Sigmoid colon (tissue), 6 donors: ENCODE measurements at regions not wholly inside any gene's neighbourhood (a gene's known extent, or its start where the extent isn't known, plus 50 kb on each side); places are given as distances from the start of the nearest gene placed in this dataset.
"Not testable (repeated sequence)": the region's sequence is repeated elsewhere in the genome, so short reads cannot be mapped to it uniquely, and the experiment has no call there.

Experiments
- DNase-seq: peaks from one replicate; pipeline ENCODE4 v3.0.0-alpha.2; 2019
- H3K27ac ChIP-seq, 4 donors: fragments of 200-600 bp; sonication (generic); one replicate each; pipeline ENCODE4 v1.5.1; 2016 to 2019; ENCODE audit warnings: mild to moderate bottlenecking in 1 of 4
- H3K27me3 ChIP-seq, 3 donors: fragments of 200-600 bp; sonication (generic); one replicate each; pipeline ENCODE4 v1.5.1; 2019; ENCODE audit warnings: mild to moderate bottlenecking in 1 of 3
- H3K36me3 ChIP-seq, 4 donors: fragments of 200-600 bp; sonication (generic); one replicate each; pipeline ENCODE4 v1.5.1; 2016 to 2019
- H3K4me1 ChIP-seq, 4 donors: fragments of 200-600 bp; sonication (generic); one replicate each; pipeline ENCODE4 v1.5.1; 2017 to 2019
- H3K4me3 ChIP-seq, 4 donors: fragments of 200-600 bp; sonication (generic); one replicate each; pipeline ENCODE4 v1.5.1; 2017 to 2019; ENCODE audit warnings: mild to moderate bottlenecking in 2 of 4, moderate library complexity in 1 of 4
- H3K9me3 ChIP-seq, 4 donors: fragments of 200-600 bp in 3 of 4; sonication (generic) in 3 of 4; one replicate each; pipeline versions ENCODE4 v1.5.1 to v1.6.1; 2013 to 2019
- CTCF ChIP-seq, 4 experiments: fragments of 450-650 bp in 3 of 4; fragments of 200-600 bp in 1 of 4; IDR thresholded peaks; one replicate each; pipeline ENCODE4 v1.5.1; 2016 to 2019; ENCODE audit warnings: antibody characterized with exemption in 4 of 4, mild to moderate bottlenecking in 3 of 4, moderate library complexity in 2 of 4
- EP300 ChIP-seq, 4 donors: sonication (generic); formaldehyde crosslinking; IDR thresholded peaks; one replicate each; pipeline ENCODE4 v1.6.1; 2017; ENCODE audit warnings: antibody characterized with exemption in 4 of 4
- POLR2A ChIP-seq, 2 donors: fragments of 450-650 bp; IDR thresholded peaks; one replicate each; pipeline ENCODE4 v1.6.1; 2016; ENCODE audit warnings: antibody characterized with exemption in 2 of 2, mild to moderate bottlenecking in 2 of 2, moderate library complexity in 2 of 2
- POLR2AphosphoS5 ChIP-seq, 4 donors: sonication (generic); formaldehyde crosslinking; IDR thresholded peaks; one replicate each; pipeline ENCODE4 v1.6.1; 2017; ENCODE audit warnings: antibody characterized with exemption in 4 of 4
- WGBS, 2 donors: extraction: QIAGEN DNeasy Blood & Tissue Kit; methylation state at CpG; one replicate each; pipeline ENCODE4 v1.1.7; 2013; 5-methylcytosine and 5-hydroxymethylcytosine counted together
- intact Hi-C: fragments of 100-400 bp; cut with DNase I; formaldehyde crosslinking; loops from one replicate; pipeline ENCODE4 v1.15.1; 2023
- donor health status: healthy with polysubstance abuse.
- donor health status: healthy.

- intact Hi-C loops: no loop called here
- no peak for DNase-seq
- Histone ChIP-seq H3K9me3 (peaks cover 0 to 5% (median 0%) of the 10 kb centered on the region in 4 donors), H3K4me3 (no peak overlapping the region), H3K27me3 (no peaks in the 10 kb centered on the region), H3K36me3 (no peaks in the 10 kb centered on the region), H3K27ac (no peak overlapping the region), H3K4me1 (no peaks in the 10 kb centered on the region)
- TF ChIP-seq POLR2AphosphoS5 (IDR thresholded peaks at IDR 0.05) (no peak), CTCF (IDR thresholded peaks at IDR 0.05) (no peak), EP300 (IDR thresholded peaks at IDR 0.05) (no peak), POLR2A (IDR thresholded peaks at IDR 0.05) (no peak)
- WGBS, 2 donors: 78 to 88% methylated on average over 1 of the region's 1 CpG
Observed at GRCh38 chr2:61645911-61646310, 107.8 kb upstream of the XPO1 start.

GRCh38 chr2:61643153-61643552 lies 105.0 kb upstream of the XPO1 start:
- H3K4me1 ChIP-seq, H3K36me3 ChIP-seq, H3K9me3 ChIP-seq, H3K27me3 ChIP-seq, DNase-seq, intact Hi-C loops, H3K4me3 ChIP-seq, H3K27ac ChIP-seq: not testable (repeated sequence)
- WGBS, 2 donors: 93 to 95% methylated on average over 6 of the region's 6 CpGs

- TF ChIP-seq CTCF (IDR thresholded peaks at IDR 0.05) (no peak), EP300 (IDR thresholded peaks at IDR 0.05) (no peak)
- Histone ChIP-seq H3K27ac (no peak overlapping the region), H3K9me3 (no peaks in the 10 kb centered on the region), H3K4me3 (no peak overlapping the region), H3K4me1 (no peaks in the 10 kb centered on the region), H3K27me3 (no peaks in the 10 kb centered on the region), H3K36me3 (no peaks in the 10 kb centered on the region)
- WGBS, 2 donors: 95% methylated on average over 2 of the region's 2 CpGs
- no peak for DNase-seq
- intact Hi-C loops: no loop called here
Observed at GRCh38 chr2:61640406-61640805, 102.2 kb upstream of the XPO1 start.

- 81 to 93% methylated on average over 9 of the region's 9 CpGs for WGBS, 2 donors
- TF ChIP-seq CTCF (IDR thresholded peaks at IDR 0.05): no peak
- no peak for TF ChIP-seq POLR2A (IDR thresholded peaks at IDR 0.05)
- no peak for TF ChIP-seq EP300 (IDR thresholded peaks at IDR 0.05)
- no peak for TF ChIP-seq POLR2AphosphoS5 (IDR thresholded peaks at IDR 0.05)
- DNase-seq: no peak
- H3K4me1 ChIP-seq: no peaks in the 10 kb centered on the region
- no peaks in the 10 kb centered on the region for H3K27me3 ChIP-seq
- no peak overlapping the region for H3K27ac ChIP-seq
- no peaks in the 10 kb centered on the region for H3K9me3 ChIP-seq
- H3K4me3 ChIP-seq: no peak overlapping the region
- H3K36me3 ChIP-seq: no peaks in the 10 kb centered on the region
- intact Hi-C loops: no loop called here
Observed at GRCh38 chr2:61639721-61640120, 101.6 kb upstream of the XPO1 start.

- intact Hi-C loops: no loop called here
- TF ChIP-seq EP300 (IDR thresholded peaks at IDR 0.05): no peak
- no peak for TF ChIP-seq CTCF (IDR thresholded peaks at IDR 0.05)
- no peak for TF ChIP-seq POLR2AphosphoS5 (IDR thresholded peaks at IDR 0.05)
- no peak for TF ChIP-seq POLR2A (IDR thresholded peaks at IDR 0.05)
- H3K9me3 ChIP-seq: no peaks in the 10 kb centered on the region
- DNase-seq: no peak
- no peak overlapping the region for H3K4me3 ChIP-seq
- 65 to 72% methylated on average over 3 of the region's 3 CpGs for WGBS, 2 donors
- H3K36me3 ChIP-seq: no peaks in the 10 kb centered on the region
- H3K27ac ChIP-seq: no peak overlapping the region
- no peaks in the 10 kb centered on the region for H3K4me1 ChIP-seq
- H3K27me3 ChIP-seq: no peaks in the 10 kb centered on the region
Observed at GRCh38 chr2:61636686-61637085, 98.5 kb upstream of the XPO1 start.
